ENCODE measurements at regions not wholly inside any gene's neighbourhood (a gene's known extent, or its start where the extent isn't known, plus 50 kb on each side); places are given as distances from the start of the nearest gene placed in this dataset.

DNA sequence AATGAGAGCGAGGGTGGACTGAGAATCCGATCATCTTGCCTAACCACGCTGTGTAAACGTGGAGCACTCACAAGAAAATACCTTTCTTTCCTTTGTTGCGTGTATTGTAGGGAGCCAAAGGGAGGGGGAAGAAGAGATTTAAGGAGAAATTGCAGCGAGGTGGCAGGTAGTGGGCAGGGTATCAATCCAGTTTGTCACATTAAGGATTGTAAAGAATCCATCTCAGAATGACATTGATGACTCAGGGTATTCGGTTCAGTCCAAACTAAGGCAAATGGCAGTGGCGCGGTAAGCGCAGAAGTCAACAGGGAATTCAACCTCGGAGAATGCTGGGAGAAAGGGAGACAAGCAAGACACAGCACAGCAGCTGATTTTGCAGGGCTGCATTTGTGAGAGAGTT lies 146.2 kb downstream of the ID4 start:
- H3K4me1 Mint-ChIP-seq (ENCODE audit: low read depth): no peaks in the 10 kb centered on the region
- no peaks in the 10 kb centered on the region for H3K9me3 Mint-ChIP-seq
- Histone ChIP-seq H3K27ac (ENCODE audit: low read depth in 1 of 2, low read length in 2 of 2) (no peak overlapping the region), H3K27me3 (ENCODE audit: control insufficient read depth in 1 of 2, insufficient read depth in 2 of 2, low read length in 2 of 2) (no peaks in the 10 kb centered on the region), H3K4me1 (ENCODE audit: insufficient read depth, low read length) (no peaks in the 10 kb centered on the region), H3K36me3 (ENCODE audit: insufficient read depth, low read length) (no peaks in the 10 kb centered on the region), H3K9me3 (ENCODE audit: control insufficient read depth in 1 of 2, insufficient read depth in 1 of 2, low read length in 2 of 2) (no peaks in the 10 kb centered on the region), H3K4me3 (ENCODE audit: low read length) (no peak overlapping the region)
- intact Hi-C loops (cut with DNase I, micrococcal nuclease): no loop called here
- POLR2A ChIA-PET: interaction anchor here (0.6 kb wide), 1 partner anchor 11 kb away, joined by 3 read pairs; no protein-coding TSS in a partner anchor
- H3K27me3 Mint-ChIP-seq: peaks cover 14% of the 10 kb centered on the region
- H3K27ac Mint-ChIP-seq: no peak overlapping the region
- no peak overlapping the region for H3K4me3 Mint-ChIP-seq
- no peak for TF ChIP-seq CTCF (IDR thresholded peaks at IDR 0.05)
- no peak for DNase-seq
- no peak for ATAC-seq (ENCODE audit: poor library complexity)
- H3K36me3 Mint-ChIP-seq (ENCODE audit: low read depth): no peaks in the 10 kb centered on the region
- CTCF ChIA-PET: no interaction called here

DNA sequence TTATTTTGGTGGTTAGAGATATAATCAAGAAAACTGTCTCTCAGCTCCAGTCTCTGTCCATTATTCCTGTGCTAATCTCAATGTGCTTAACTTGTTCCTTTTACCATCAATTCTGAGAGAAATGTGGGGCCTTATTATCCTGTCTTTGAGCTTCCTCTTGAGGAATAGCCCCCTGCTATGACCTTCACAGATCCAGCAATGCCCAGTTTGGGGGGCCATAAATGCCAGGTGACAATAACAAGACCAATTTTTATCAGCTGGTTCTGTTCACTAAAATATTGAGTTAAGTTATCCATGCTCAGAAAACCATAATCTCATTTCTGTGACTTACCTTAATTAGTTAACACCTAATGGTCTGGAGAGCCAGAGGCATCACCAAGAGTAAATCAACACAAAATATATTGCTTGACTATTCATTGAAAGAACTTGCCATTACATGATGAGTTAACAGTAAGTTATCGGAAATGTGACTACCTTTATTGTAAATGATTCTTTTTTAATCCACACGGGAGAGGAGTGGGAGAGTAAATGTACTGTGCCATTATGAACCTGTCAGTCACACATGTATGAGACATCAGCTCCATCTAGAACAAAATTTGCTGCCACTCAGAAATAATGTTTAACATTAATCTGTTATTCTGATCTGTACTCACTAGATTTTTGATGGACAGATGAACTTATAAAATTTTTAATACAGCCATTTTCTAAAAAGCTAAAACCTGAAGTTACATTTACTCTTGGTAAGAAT lies 149.7 kb downstream of the ID4 start:
- Mint-ChIP-seq H3K4me3 (no peak overlapping the region), H3K27me3 (peaks cover 14% of the 10 kb centered on the region), H3K4me1 (ENCODE audit: low read depth) (no peaks in the 10 kb centered on the region), H3K27ac (no peak overlapping the region), H3K36me3 (ENCODE audit: low read depth) (no peaks in the 10 kb centered on the region), H3K9me3 (no peaks in the 10 kb centered on the region)
- intact Hi-C loops (cut with DNase I, micrococcal nuclease): no loop called here
- Histone ChIP-seq H3K27me3 (ENCODE audit: control insufficient read depth in 1 of 2, insufficient read depth in 2 of 2, low read length in 2 of 2) (no peaks in the 10 kb centered on the region), H3K4me3 (ENCODE audit: low read length) (no peak overlapping the region), H3K4me1 (ENCODE audit: insufficient read depth, low read length) (no peaks in the 10 kb centered on the region), H3K36me3 (ENCODE audit: insufficient read depth, low read length) (no peaks in the 10 kb centered on the region), H3K9me3 (ENCODE audit: control insufficient read depth in 1 of 2, insufficient read depth in 1 of 2, low read length in 2 of 2) (no peaks in the 10 kb centered on the region), H3K27ac (ENCODE audit: low read depth in 1 of 2, low read length in 2 of 2) (no peak overlapping the region)
- DNase-seq: no peak
- no peak for TF ChIP-seq CTCF (IDR thresholded peaks at IDR 0.05)
- ChIA-PET POLR2A (no interaction called here), CTCF (no interaction called here)
- ATAC-seq (ENCODE audit: poor library complexity): no peak

- Mint-ChIP-seq H3K27ac (no peak overlapping the region), H3K36me3 (ENCODE audit: low read depth) (no peaks in the 10 kb centered on the region), H3K9me3 (no peaks in the 10 kb centered on the region), H3K27me3 (peaks cover 7% of the 10 kb centered on the region), H3K4me1 (ENCODE audit: low read depth) (no peaks in the 10 kb centered on the region), H3K4me3 (no peak overlapping the region)
- DNase-seq (no peak), ATAC-seq (ENCODE audit: poor library complexity) (no peak)
- H3K27ac ChIP-seq (ENCODE audit: low read depth in 1 of 2, low read length in 2 of 2): no peak overlapping the region
- no peaks in the 10 kb centered on the region for H3K27me3 ChIP-seq (ENCODE audit: control insufficient read depth in 1 of 2, insufficient read depth in 2 of 2, low read length in 2 of 2)
- ChIA-PET POLR2A (no interaction called here), CTCF (no interaction called here)
- intact Hi-C loops (cut with DNase I, micrococcal nuclease): no loop called here
- no peak for TF ChIP-seq CTCF (IDR thresholded peaks at IDR 0.05)
- H3K4me3 ChIP-seq (ENCODE audit: low read length): no peak overlapping the region
- H3K36me3 ChIP-seq (ENCODE audit: insufficient read depth, low read length): no peaks in the 10 kb centered on the region
- no peaks in the 10 kb centered on the region for H3K4me1 ChIP-seq (ENCODE audit: insufficient read depth, low read length)
- no peaks in the 10 kb centered on the region for H3K9me3 ChIP-seq (ENCODE audit: control insufficient read depth in 1 of 2, insufficient read depth in 1 of 2, low read length in 2 of 2)
Measured at GRCh38 chr6:19988555-19988954, 151.4 kb downstream of the ID4 start.
